NCI-H128 (cell line): ENCODE measurements at regions not wholly inside any gene's neighbourhood (a gene's known extent, or its start where the extent isn't known, plus 50 kb on each side); places are given as distances from the start of the nearest gene placed in this dataset.
"Not testable (repeated sequence)": the region's sequence is repeated elsewhere in the genome, so short reads cannot be mapped to it uniquely, and the experiment has no call there.

Experiments used
- DNase-seq: peaks from one replicate; lab custom pipeline; 2025; ENCODE audit not compliant: unreplicated experiment; lab: John Stamatoyannopoulos, UW

DNA sequence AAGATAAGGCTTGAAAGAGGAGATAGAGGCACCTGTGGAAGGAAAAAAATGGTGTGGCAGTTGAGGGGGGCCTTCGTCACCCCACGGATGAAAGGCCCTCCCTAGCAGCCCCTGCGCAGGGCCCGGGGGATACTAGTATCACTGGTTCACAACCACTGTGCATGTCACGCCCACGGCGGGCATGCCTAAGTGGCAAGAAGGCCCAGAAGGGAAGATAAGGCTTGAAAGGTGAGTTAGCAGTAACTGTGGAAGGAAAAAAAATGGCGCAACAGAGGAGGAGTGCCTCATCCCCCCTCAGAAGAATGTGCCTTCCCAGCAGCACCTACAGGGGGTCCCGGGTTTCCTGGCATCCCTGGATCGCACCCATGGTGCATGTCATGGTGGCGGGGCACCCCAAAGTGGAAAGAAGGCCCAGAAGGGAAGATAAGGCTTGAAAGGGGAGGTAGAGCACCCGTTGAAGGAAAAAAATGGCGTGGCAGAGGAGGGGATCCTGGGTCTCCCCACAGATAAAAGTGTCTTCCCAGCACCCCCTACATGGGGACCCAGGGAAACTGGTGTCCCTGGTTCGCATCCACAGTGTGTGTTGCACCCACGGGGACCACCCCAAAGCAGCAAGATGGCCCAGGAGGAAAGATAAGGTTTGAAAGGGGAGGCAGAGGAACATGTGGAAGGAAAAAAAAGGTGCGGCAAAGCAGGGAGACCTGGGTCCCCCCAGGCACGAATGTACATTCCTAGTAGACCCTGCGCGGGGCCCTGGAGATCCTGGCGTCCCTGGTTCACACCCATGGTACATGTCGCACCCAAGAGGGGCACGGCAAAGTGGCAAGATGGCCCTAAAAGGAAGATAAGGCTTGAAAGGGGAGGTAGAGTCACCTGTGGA lies 279.2 kb downstream of the ALG10 start:
- DNase-seq = no peak

GRCh38 chr12:34302131-34302885 lies 280.0 kb downstream of the ALG10 start:
- no peak for DNase-seq

DNA sequence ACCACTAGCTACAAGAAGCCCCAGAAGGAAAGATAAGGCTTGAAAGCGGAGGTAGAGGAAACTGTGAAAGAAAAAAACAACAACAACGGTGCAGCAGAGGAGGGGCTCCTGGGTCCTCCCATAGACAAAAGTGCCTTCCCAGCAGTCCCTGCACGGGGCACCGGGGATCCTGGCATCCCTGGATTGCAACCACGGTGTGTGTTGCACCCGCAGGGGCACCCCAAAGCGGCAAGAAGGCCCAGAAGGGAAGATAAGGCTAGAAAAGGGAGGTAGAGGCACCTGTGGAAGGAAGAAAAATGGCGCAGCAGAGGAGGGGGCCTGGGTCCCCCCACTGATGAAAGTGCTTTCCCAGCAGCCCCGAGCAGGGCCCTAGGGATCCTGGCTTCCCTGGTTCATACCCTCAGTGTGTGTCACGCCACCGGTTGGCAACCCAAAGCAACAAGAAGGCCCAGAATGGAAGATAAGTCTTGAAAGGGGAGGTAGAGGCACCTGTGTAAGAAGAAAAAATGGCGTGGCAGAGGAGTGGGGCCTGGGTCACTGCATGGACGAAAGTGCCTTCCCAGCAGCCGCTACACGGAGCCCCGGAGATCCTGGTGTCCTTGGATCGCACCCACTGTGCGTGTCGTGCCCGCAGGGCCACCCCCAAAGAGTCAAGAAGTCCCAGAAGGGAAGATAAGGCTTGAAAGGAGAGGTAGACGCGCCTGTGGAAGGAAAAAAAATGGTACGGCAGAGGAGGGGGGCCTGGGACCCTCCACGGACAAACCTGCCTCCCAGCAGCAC lies 281.0 kb downstream of the ALG10 start:
- DNase-seq = no peak

DNA sequence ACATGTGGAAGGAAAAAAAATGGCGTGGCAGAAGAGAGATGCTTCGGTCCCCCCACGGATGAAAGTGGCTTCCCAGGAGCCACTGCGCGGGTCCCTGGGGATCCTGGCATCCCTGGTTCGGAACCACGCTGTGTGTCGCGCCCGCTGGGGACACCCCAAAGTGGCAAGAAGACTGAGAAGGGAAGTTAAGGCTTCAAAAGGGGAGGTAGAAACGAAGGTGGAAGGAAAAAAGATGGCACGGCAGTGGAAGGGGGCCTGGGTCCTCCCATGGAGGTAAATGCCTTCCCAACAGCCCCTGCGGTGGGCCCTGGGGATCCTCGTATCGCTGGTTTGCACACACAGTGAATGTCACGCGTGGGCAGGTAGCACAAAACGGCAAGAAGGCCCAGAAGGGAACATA lies 281.7 kb downstream of the ALG10 start:
- DNase-seq = no peak

GRCh38 chr12:34304546-34304945 lies 282.2 kb downstream of the ALG10 start:
- no peak for DNase-seq

DNA sequence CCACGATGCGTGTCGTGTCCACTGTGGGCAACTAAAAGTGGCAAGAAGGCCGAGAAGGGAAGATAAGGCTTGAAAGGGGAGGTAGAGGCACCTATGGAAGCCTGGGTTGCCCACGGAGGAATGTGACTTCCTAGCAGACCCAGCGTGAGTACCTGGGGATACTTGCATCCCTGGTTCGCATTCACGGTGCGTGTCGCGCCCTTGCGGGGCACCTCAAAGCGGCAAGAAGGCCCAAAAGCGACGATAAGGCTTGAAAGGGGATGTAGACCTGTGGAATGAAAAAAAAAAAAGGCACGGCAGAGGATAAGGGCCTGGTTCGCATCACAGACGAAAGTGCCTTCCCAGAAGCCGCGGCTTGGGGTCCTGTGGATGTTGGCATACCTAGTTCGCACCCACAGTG lies 282.9 kb downstream of the ALG10 start:
- DNase-seq = no peak

DNA sequence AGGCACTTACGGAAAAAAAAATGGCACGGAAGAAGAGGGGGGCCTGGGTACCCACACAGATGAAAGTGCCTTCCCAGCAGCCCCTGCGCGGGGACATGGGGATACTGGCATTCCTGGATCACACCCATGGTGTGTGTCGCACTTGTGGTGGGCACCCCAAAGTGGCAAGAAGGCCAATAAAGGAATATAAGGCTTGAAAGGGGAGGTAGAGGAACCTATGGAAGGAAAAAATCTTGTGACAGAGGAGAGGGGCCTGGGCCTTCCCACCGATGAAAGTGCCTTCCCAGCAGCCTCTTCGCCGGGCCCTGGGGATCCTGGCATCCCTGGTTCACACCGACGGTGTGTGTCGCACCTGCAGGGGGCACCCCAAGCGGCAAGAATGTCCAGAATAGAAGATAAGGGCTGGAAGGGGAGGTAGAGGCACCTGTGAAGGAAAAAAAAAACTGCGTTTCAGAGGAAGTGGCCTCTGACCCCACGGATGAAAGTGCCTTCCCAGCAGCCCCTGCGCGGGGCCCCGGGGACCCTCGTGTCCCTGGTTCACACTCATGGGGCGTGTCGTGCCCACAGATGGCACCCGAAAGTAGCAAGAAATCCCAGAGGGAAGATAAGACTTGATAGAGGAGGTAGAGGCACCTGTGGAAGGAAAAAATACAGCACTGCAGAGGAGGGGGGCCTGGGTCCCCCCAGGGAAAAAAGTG lies 284.0 kb downstream of the ALG10 start:
- DNase-seq = no peak

DNA sequence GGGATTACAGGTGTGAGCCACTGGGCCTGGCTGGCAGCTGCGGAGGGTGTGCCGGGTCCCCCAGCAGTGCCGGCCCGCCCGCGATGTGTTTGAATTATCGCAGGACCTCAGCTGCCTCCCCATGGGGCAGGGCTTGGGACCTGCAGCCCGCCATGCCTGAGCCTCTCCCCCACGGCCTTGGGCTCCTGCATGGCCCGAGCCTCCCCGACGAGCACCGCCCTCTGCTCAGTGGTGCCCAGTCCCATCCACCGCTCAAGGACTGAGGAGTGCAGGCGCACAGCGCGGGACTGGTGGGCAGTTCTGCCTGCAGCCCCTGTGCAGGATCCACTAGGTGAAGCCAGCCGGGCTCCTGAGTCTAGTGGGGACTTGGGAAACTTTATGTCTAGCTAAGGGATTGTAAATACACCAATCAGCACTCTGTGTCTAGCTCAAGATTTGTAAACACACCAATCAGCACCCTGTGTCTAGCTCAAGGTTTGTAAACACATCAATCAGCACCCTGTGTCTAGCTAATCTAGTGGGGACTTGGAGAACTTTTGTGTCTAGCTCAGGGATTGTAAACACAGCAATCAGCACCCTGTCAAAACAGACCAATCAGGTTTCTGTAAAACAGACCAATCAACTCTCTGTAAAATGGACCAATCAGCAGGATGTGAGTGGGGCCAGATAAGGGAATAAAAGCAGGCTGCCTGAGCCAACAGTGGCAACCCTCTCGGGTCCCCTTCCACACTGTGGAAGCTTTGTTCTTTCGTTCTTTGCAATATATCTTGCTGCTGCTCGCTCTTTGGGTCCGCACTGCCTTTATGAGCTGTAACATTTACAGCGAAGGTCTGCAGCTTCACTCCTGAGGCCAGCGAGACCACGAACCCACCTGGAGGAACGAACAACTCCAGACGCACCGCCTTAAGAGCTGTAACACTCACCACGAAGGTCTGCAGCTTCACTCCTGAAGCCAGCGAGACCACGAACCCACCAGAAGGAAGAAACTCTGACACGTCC lies 287.8 kb downstream of the ALG10 start:
- not testable (repeated sequence) for DNase-seq

- no peak for DNase-seq
Observed at GRCh38 chr12:34311337-34311736, 289.0 kb downstream of the ALG10 start.

DNA sequence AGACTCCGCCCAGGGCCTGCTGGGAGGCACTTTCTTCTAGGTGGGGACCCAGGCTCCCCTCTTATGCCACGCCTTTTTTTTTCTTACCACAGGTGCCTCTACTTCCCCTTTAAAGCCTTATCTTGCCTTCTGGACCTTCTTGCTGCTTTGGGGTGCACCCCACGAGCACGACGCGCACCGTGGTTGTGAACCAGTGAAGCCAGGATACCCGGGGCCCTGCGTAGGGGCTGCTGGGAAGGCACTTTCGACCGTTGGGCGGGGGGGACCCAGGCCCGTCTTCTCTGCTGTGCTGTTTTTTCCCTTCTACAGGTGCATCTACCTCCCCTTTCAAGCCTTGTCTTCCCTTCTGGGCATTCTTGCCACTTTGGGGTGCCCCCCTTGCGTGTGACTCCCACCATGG lies 305.4 kb downstream of the ALG10 start:
- no peak for DNase-seq

DNA sequence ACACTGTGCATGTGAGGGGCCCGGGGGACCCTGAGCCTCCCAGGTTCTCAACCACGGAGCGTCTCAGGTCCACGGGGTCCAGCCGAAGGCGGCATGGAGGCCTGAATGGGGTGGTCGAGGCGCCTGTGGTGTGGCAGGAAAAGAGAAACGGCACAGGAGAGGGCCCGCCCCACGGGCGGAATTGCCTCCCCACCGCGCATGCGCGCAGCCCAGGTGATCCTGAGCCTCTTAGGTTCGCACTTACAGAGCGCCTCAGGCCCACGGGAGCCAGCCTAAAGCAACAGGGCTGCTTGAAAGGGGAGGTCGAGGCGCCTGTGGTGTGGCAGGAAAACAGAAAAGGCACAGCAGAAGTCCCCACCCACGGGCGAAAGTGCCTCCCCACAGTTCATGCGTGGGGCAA lies 311.0 kb downstream of the ALG10 start:
- DNase-seq = no peak

DNA sequence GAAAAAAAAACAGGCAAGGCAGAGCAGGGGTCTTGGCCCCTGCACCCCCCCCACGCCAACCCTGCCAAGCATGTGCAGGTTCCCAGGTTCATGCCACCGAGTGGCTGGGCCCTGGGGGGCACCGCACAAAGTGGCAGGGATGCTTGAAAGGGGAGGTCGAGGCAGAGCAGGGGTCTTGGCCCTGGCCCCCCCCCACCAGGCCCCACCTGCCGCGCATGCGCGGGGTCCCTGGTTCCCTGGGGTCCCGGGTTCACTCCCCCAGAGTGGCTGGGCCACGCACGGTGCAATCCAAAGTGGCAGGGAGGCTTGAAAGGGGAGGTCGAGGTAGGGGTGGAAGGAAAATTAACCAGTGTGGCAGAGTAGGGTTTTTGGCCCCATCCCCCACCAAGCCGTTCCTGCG lies 312.2 kb downstream of the ALG10 start:
- no peak for DNase-seq

GRCh38 chr12:34334953-34335743 lies 312.9 kb downstream of the ALG10 start:
- DNase-seq = no peak

DNA sequence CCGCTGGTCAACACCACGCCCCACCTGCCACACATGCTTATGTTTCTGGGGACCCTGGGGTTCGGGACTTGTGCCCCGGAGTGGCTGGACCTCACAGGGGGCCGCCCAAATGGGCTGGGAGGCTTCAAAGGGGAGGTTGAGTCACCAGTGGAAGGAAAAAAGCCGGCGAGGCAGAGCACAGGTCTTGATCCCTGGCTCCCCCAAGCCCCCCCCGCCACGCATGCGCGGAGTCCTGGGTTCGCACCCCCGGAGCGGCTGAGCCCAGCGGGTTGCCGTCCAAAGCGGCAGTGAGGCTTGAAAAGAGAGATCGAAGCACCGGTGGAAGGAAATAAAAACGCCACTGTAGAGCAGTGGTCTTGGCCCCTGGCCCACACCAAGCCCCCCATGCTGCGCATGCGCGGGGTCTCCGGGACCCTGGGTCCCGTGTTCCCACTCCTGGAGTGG lies 313.5 kb downstream of the ALG10 start:
- no peak for DNase-seq

DNA sequence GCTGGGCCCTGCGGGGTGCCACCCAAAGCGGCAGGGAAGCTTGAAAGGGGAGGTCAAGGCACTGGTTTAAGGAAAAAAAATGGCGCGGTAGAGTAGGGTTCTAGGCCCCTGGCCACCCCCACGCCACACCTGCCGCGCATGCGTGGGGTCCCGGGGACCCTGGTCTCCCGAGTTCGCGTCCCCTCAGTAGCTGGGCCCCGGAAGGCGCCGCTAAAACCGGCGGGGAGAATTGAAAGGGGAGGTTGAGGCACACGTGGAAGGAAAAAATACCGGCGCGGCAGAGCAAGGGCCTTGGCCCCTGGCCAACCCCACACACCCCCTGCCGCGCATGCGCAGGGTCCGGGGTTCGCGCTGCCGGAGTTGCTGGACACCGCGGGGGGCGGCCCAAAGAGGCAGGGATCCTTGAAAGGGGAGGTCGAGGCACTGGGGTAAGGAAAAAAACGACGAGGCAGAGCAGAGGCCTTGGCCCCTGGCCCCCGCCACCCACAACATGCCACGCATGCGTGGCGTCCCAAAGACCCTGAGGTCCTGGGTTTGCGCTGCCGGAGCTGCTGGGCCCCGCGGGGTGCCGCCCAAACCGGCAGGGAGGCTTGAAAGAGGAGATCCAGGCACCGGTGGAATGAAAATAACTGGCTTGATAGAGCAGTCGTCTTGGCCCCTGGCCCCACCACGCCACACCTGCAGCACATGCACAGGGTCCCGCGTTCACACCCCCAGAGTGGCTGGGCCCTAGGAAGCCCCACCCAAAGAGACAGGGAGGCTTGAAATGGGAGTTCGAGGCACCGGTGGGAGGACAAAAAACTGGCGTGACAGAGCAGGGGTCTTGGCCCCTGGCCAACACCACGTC lies 314.5 kb downstream of the ALG10 start:
- no peak for DNase-seq

GRCh38 chr12:34338751-34339150 lies 316.5 kb downstream of the ALG10 start:
- no peak for DNase-seq

DNA sequence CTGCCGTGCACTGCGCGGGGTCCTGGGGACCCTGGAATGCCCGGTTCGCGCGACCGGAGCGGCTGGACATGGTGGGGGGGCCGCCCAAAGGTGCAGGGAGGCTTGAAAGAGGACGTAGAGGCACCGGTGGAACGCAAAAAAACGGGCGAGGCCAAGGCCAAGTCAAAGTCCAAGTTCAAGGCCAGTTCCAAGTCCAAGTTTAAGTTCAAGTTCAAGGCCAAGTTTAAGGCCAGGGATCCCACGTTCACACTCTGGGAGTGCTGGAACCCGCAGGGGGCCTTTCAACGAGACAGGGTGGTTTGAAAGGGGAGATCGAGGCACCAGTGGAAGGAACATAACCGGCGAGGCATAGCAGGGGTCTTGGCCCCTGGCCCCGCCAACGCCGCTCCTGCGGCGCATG lies 317.6 kb downstream of the ALG10 start:
- DNase-seq = no peak
